ENCODE measurements at regions not wholly inside any gene's neighbourhood (a gene's known extent, or its start where the extent isn't known, plus 50 kb on each side); places are given as distances from the start of the nearest gene placed in this dataset.

DNA sequence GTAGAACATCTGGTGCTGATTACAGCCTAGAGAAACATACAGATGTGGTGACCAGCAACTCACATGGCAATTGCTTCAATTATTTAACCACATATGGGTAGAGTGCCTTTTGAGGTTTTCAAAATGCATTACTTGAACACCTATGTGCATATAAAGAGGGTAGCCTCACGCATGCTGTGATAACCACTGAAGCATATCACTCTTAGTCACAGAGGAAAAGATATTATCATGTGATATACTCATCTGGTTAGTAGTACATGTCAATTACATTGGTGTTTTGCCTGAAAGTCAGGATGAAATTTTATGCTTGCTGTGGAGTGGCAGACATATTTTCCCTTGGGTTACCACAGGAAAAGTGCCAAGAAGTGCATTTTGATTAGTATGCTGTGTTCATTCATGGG, 459.3 kb upstream of the AGTR1 start:
- TF ChIP-seq, protein P1, sequence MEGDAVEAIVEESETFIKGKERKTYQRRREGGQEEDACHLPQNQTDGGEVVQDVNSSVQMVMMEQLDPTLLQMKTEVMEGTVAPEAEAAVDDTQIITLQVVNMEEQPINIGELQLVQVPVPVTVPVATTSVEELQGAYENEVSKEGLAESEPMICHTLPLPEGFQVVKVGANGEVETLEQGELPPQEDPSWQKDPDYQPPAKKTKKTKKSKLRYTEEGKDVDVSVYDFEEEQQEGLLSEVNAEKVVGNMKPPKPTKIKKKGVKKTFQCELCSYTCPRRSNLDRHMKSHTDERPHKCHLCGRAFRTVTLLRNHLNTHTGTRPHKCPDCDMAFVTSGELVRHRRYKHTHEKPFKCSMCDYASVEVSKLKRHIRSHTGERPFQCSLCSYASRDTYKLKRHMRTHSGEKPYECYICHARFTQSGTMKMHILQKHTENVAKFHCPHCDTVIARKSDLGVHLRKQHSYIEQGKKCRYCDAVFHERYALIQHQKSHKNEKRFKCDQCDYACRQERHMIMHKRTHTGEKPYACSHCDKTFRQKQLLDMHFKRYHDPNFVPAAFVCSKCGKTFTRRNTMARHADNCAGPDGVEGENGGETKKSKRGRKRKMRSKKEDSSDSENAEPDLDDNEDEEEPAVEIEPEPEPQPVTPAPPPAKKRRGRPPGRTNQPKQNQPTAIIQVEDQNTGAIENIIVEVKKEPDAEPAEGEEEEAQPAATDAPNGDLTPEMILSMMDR (IDR thresholded peaks at IDR 0.05; ENCODE audit: control insufficient read depth, insufficient read depth, low read depth, low read length, missing control alignments): no peak
- H3K4me3 ChIP-seq (ENCODE audit: control insufficient read depth, low read depth, low read length): no peak overlapping the region
- DNase-seq (ENCODE audit: low read depth): no peak

DNA sequence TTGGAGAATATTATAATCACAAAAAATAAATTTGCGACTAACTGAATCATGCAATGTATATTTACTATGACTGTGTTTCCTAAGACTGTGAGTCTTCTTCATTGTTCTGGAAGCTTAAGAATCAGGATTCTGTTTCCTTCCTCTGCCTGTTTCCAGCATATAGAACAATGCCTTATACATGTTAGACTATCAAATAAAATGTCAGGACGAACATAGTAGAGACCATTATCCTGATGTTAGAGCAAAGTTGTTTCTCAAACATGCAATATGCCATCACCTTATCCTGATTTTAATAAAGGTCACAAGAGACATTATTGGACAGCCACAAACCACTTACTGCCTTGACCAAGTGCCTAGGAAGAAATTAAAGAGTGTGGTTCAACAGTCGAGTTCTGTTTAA, 457.4 kb upstream of the AGTR1 start:
- H3K4me3 ChIP-seq (ENCODE audit: control insufficient read depth, low read depth, low read length): no peak overlapping the region
- TF ChIP-seq, protein P1 (IDR thresholded peaks at IDR 0.05; ENCODE audit: control insufficient read depth, insufficient read depth, low read depth, low read length, missing control alignments): no peak
- no peak for DNase-seq (ENCODE audit: low read depth)

DNA sequence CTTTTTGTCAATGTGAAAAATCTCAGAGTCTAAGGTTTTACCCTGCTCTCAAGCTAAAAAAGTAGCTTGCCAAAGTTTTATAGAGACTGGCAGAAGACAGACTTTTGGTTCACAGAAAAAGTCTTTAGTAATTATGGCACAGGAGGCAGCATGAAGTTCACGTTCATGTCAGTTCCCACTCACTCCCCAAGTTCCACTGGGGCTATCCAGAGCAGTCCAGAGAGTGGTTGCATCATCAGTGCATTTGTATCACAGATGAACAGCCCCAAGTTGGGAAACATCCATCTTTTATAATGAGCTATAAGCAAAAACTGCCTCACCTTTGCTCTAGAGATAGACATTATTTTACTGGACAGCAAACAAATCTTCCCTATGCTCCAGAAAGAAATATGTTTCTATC, 454.1 kb upstream of the AGTR1 start:
- TF ChIP-seq, protein P1 (IDR thresholded peaks at IDR 0.05; ENCODE audit: control insufficient read depth, insufficient read depth, low read depth, low read length, missing control alignments): no peak
- DNase-seq (ENCODE audit: low read depth): no peak

DNA sequence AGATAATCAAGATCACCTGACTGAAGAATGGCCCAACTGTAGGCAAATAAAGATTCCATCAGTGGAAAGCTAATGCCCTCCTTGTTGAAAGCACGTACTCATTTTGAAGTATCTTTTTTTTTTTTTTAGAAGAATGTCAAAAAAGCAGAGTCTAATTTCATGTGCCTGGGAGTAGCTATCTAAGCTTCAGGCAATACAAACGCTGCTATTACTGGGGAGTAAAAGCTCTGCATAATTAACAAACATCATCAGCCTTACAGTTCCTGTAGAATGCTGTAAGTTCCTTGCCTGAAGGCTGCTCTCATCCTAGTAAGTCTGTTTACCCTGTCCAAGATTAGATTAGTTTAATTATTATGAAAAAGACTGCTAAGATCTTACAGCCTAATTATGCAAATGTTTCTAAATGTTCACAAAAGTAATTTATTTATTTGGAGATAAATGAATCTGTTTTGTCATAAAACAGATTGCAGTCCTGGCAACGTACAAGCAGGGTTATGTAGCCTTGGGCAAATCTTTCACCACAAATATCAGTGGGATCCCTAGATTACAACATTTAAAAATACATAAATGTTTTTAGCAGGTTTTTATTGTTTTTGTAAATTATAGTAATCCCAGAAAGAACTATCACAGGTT, 451.3 kb upstream of the AGTR1 start:
- H3K4me3 ChIP-seq (ENCODE audit: control insufficient read depth, low read depth, low read length): no peak overlapping the region
- no peak for DNase-seq (ENCODE audit: low read depth)
- TF ChIP-seq, protein P1 (IDR thresholded peaks at IDR 0.05; ENCODE audit: control insufficient read depth, insufficient read depth, low read depth, low read length, missing control alignments): no peak

More for the DNA sequence above, 454.1 kb upstream of the AGTR1 start:
- no peak overlapping the region for H3K4me3 ChIP-seq (ENCODE audit: control insufficient read depth, low read depth, low read length)

DNA sequence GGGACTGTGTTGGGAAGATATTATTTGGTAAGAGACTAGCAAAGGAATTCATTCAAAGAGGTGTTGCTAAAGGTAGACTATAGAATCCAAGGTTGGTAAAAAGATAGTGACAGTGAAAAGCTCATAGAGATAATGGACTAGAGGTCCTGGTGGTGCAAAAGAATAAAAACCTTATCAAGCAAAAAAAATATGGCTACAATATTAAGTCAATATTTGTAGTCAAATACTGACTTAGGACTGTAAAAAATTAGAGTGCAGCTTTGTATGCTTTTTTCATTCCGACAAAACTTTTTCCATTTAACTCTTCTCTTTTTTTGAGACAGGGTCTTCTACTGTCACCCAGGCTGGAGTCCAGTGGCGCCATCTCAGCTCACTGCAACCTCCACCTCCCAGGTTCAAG, 444.0 kb upstream of the AGTR1 start:
- no peak for DNase-seq (ENCODE audit: low read depth)
- H3K4me3 ChIP-seq (ENCODE audit: control insufficient read depth, low read depth, low read length): no peak overlapping the region
- TF ChIP-seq, protein P1 (IDR thresholded peaks at IDR 0.05; ENCODE audit: control insufficient read depth, insufficient read depth, low read depth, low read length, missing control alignments): no peak

DNA sequence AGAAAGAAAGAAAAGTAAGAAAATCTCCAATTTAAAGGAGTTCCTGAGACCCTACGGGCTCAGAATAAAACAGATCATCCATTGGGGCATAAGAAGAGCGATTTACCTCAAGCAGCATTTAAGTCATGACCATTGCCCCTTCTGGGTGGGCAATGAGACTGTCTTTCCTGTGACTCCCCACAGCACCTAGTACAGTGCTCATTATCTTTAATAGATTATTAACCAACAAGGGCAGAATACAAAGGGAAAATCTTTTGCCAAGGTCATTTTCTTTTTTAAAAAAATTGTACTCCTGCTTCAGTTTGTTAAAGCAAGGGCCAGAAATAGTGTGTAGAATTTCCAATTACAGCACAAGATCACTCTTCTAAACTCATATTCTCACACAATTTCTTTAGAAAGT, 443.3 kb upstream of the AGTR1 start:
- no peak for DNase-seq (ENCODE audit: low read depth)
- TF ChIP-seq, protein P1 (IDR thresholded peaks at IDR 0.05; ENCODE audit: control insufficient read depth, insufficient read depth, low read depth, low read length, missing control alignments): no peak
- no peak overlapping the region for H3K4me3 ChIP-seq (ENCODE audit: control insufficient read depth, low read depth, low read length)
